ENCODE measurements at regions not wholly inside any gene's neighbourhood (a gene's known extent, or its start where the extent isn't known, plus 50 kb on each side); places are given as distances from the start of the nearest gene placed in this dataset.

DNA sequence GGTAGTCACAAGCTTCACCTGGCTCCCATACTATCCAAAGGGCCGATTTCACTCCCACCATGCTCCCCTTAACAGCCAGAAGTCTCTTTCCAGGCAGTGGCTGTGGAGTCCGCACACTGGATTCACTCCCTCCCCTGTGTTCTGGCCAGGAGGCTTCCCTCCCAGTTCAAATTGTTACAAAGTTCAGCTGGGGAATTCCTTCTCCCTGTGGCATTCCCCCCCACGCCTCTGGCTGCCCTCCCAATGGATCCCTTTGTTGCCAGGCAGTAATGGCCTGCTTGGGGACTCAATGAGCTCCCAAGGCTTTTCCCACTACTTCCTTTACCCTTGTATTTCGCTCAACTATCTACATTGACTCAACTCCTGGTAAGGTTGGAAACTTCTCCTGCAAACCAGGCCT is 1921.4 kb upstream of the PCDH20 start:
- no peak for ATAC-seq
- no peak for DNase-seq
- Histone ChIP-seq H3K4me1 (ENCODE audit: low read depth) (no peaks in the 10 kb centered on the region), H3K9me3 (peaks cover 52% of the 10 kb centered on the region), H3K4me3 (no peak overlapping the region), H3K36me3 (ENCODE audit: low read depth) (no peaks in the 10 kb centered on the region)
- intact Hi-C loops (cut with DNase I, micrococcal nuclease), result no loop called here
- TF ChIP-seq, protein P1, sequence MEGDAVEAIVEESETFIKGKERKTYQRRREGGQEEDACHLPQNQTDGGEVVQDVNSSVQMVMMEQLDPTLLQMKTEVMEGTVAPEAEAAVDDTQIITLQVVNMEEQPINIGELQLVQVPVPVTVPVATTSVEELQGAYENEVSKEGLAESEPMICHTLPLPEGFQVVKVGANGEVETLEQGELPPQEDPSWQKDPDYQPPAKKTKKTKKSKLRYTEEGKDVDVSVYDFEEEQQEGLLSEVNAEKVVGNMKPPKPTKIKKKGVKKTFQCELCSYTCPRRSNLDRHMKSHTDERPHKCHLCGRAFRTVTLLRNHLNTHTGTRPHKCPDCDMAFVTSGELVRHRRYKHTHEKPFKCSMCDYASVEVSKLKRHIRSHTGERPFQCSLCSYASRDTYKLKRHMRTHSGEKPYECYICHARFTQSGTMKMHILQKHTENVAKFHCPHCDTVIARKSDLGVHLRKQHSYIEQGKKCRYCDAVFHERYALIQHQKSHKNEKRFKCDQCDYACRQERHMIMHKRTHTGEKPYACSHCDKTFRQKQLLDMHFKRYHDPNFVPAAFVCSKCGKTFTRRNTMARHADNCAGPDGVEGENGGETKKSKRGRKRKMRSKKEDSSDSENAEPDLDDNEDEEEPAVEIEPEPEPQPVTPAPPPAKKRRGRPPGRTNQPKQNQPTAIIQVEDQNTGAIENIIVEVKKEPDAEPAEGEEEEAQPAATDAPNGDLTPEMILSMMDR (IDR thresholded peaks at IDR 0.05), result no peak

DNA sequence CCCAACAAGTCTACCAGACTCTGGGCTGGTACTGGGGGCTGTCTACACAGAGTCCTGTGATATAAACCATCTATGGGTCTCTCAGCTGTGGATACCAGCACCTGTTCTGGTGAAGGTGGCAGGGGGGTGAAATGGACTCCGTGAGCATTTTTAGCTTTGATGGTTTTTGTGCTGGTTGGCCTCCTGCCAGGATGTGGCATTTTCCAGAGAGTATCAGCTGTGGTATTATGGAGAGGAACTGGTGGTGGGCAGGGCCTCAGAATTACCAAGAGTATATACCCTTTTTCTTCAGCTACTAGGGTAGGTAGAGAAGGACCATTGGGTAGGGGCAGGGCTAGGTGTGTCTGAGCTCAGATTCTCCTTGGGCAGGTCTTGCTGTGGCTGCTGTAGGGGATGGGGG is 1920.9 kb upstream of the PCDH20 start:
- H3K36me3 ChIP-seq (ENCODE audit: low read depth), result no peaks in the 10 kb centered on the region
- DNase-seq, result no peak
- no peak for ATAC-seq
- H3K4me3 ChIP-seq, result no peak overlapping the region
- TF ChIP-seq, protein P1 (IDR thresholded peaks at IDR 0.05), result no peak
- intact Hi-C loops (cut with DNase I, micrococcal nuclease), result no loop called here
- H3K9me3 ChIP-seq, result peaks cover 54% of the 10 kb centered on the region
- no peaks in the 10 kb centered on the region for H3K4me1 ChIP-seq (ENCODE audit: low read depth)

DNA sequence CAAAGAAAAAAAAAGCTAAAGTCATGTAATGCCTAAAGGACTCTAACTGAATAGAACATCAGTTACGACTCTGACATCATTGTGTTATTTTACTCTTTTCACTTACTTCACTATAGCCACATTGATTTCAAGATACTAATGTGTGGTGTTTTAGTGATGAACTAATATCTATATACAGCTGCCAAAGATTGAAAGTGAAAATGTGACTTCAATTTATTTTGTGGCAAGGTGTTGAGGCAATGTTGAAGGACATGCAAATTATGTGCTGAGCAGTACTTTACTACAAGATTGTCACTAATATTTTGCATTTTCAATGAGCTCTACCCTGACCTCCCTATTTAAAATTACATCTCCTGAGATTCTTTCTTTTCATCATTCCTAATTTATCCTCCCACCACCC is 1911.9 kb upstream of the PCDH20 start:
- DNase-seq (no peak), ATAC-seq (no peak)
- TF ChIP-seq, protein P1 (IDR thresholded peaks at IDR 0.05), result no peak

DNA sequence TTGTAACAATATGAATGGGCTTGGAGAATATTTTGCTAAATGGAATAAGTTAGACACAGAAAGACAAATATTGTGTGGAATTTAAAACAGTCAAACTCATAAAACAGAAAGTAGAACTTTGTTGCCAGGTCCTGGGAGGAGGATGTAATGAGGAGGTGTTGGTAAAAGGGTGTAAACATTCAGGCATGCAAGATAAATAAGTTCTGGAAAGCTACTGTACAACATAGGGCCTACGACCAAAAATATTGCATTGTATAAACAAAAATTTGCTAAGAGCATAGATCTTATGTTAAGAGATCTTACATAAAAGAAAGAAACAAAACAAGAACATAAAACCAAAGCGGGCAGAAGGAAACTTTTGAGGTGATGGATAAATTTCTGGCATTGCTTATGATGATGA is 1907.8 kb upstream of the PCDH20 start:
- H3K4me3 ChIP-seq, result no peak overlapping the region
- H3K4me1 ChIP-seq (ENCODE audit: low read depth), result no peaks in the 10 kb centered on the region
- ATAC-seq, result no peak
- DNase-seq, result no peak
- intact Hi-C loops (cut with DNase I, micrococcal nuclease), result no loop called here
- peaks cover 7% of the 10 kb centered on the region for H3K9me3 ChIP-seq
- no peaks in the 10 kb centered on the region for H3K36me3 ChIP-seq (ENCODE audit: low read depth)
- TF ChIP-seq, protein P1 (IDR thresholded peaks at IDR 0.05), result no peak

More for the DNA sequence above, 1911.9 kb upstream of the PCDH20 start:
- Histone ChIP-seq H3K4me3 (no peak overlapping the region), H3K36me3 (ENCODE audit: low read depth) (no peaks in the 10 kb centered on the region), H3K9me3 (peaks cover 18% of the 10 kb centered on the region), H3K4me1 (ENCODE audit: low read depth) (no peaks in the 10 kb centered on the region)
- intact Hi-C loops (cut with DNase I, micrococcal nuclease), result no loop called here

DNA sequence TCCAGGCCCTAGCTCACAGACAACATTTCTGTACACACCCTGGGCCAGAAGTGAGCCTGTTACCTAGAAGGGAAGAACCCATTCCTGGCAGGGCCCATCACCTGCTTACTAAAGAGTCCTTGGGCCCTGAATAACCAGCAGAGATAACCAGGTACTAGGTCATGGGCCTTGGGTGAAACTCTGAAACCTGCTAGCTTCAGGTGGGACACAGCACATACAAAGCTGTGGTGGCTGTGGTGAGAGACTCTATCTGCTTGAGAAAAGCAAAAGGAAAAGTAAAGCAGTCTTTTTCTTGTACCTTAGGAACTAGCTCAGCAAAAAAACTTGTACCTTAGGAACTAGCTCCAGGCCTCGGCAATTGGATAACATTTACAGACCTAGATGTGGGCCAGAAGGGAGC is 1895.9 kb upstream of the PCDH20 start:
- TF ChIP-seq, protein P1 (IDR thresholded peaks at IDR 0.05), result no peak
- Histone ChIP-seq H3K4me3 (no peak overlapping the region), H3K4me1 (ENCODE audit: low read depth) (no peaks in the 10 kb centered on the region), H3K36me3 (ENCODE audit: low read depth) (no peaks in the 10 kb centered on the region), H3K9me3 (peaks cover 39% of the 10 kb centered on the region)
- no peak for ATAC-seq
- no peak for DNase-seq
- intact Hi-C loops (cut with DNase I, micrococcal nuclease), result no loop called here

DNA sequence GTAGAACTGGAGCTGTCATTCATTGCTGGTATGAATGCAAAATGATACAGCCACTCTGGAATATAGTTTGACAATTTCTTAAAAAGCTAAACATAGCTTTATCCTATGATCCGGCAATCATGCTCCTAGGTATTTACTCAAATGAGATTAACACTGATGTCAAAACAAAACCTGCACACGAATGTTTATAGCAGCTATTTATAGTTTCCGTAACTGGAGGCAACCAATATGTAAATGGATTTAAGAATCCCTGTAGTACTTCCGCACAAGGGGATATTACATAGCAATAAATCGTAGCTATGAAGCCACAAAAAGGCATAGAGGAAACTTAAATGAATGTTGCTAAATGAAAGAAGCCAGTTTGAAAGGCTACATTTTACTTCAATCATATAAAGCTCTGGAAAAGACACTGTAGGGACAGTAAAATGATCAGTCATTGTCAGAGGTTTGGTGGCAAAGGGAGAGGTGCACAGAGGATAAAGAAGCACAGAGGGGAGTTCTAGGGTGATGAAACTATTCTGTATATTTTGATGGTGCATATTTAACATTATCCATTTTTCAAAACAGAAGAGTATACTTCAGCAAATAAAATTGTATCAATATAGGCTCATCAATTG is 1893.0 kb upstream of the PCDH20 start:
- ATAC-seq (no peak), DNase-seq (no peak)
- TF ChIP-seq, protein P1 (IDR thresholded peaks at IDR 0.05), result no peak
- no peaks in the 10 kb centered on the region for H3K36me3 ChIP-seq (ENCODE audit: low read depth)
- H3K4me3 ChIP-seq, result no peak overlapping the region
- intact Hi-C loops (cut with DNase I, micrococcal nuclease), result no loop called here
- peaks cover 54% of the 10 kb centered on the region for H3K9me3 ChIP-seq
- no peaks in the 10 kb centered on the region for H3K4me1 ChIP-seq (ENCODE audit: low read depth)

Measured in mucosa of descending colon (tissue), 3 donors.